T-helper 2 cell treated with Interferon-gamma antibody and Interleukin-4, amounts not matched to agents 100 ng/mL and 5 ng/mL, for 36 hours (primary cell): ENCODE measurements at regions not wholly inside any gene's neighbourhood (a gene's known extent, or its start where the extent isn't known, plus 50 kb on each side); places are given as distances from the start of the nearest gene placed in this dataset.

Experiments
- intact Hi-C: fragments of 100-400 bp; cut with micrococcal nuclease; formaldehyde crosslinking; loops from one replicate; pipeline ENCODE4 v1.15.1; 2023

GRCh38 chr7:86949052-86949778 lies 110.2 kb downstream of the ELAPOR2 start:
- intact Hi-C loops = no loop called here

- intact Hi-C loops = no loop called here
These were observed 111.5 kb downstream of the ELAPOR2 start for GRCh38 chr7:86947929-86948328.

GRCh38 chr7:86943447-86943846 lies 116.0 kb downstream of the ELAPOR2 start:
- intact Hi-C loops = no loop called here

GRCh38 chr7:86942995-86943394 lies 116.5 kb downstream of the ELAPOR2 start:
- intact Hi-C loops = no loop called here

GRCh38 chr7:86942081-86942480 lies 117.4 kb downstream of the ELAPOR2 start:
- intact Hi-C loops = no loop called here

- intact Hi-C loops = loop anchor here (1.0 kb wide), 3 partner anchors 209 to 298 kb away; partner anchors contain the start of gene DMTF1
These were observed 120.1 kb downstream of the ELAPOR2 start for GRCh38 chr7:86939197-86939814.

- intact Hi-C loops = no loop called here
These were observed 122.0 kb downstream of the ELAPOR2 start for GRCh38 chr7:86937363-86937878.

GRCh38 chr7:86933295-86933845 lies 126.1 kb downstream of the ELAPOR2 start:
- intact Hi-C loops = no loop called here

- intact Hi-C loops = no loop called here
These were observed 127.4 kb downstream of the ELAPOR2 start for GRCh38 chr7:86932038-86932512.

- intact Hi-C loops = no loop called here
These were observed 128.0 kb downstream of the ELAPOR2 start for GRCh38 chr7:86931439-86931838.

- intact Hi-C loops = no loop called here
These were observed 128.7 kb downstream of the ELAPOR2 start for GRCh38 chr7:86930554-86931307.

- intact Hi-C loops = loop anchor here (5.0 kb wide), 1 partner anchor 488 kb away; no protein-coding TSS in a partner anchor
These were observed 130.0 kb downstream of the ELAPOR2 start for GRCh38 chr7:86929293-86930109.

GRCh38 chr7:86928308-86928707 lies 131.1 kb downstream of the ELAPOR2 start:
- intact Hi-C loops = loop anchor here (5.0 kb wide), 1 partner anchor 489 kb away; no protein-coding TSS in a partner anchor

- intact Hi-C loops = loop anchor here (1.0 to 5.0 kb wide), 3 partner anchors 222 to 491 kb away; no protein-coding TSS in a partner anchor
These were observed 132.7 kb downstream of the ELAPOR2 start for GRCh38 chr7:86926732-86927131.

GRCh38 chr7:86925221-86925620 lies 134.2 kb downstream of the ELAPOR2 start:
- intact Hi-C loops = loop anchor here (5.0 kb wide), 1 partner anchor 492 kb away; no protein-coding TSS in a partner anchor

- intact Hi-C loops = no loop called here
These were observed 135.9 kb downstream of the ELAPOR2 start for GRCh38 chr7:86923527-86923926.

- intact Hi-C loops = no loop called here
These were observed 139.3 kb downstream of the ELAPOR2 start for GRCh38 chr7:86920154-86920553.

GRCh38 chr7:86918245-86918644 lies 141.2 kb downstream of the ELAPOR2 start:
- intact Hi-C loops = no loop called here

GRCh38 chr7:86916277-86916825 lies 143.1 kb downstream of the ELAPOR2 start:
- intact Hi-C loops = no loop called here

- intact Hi-C loops = no loop called here
These were observed 144.9 kb downstream of the ELAPOR2 start for GRCh38 chr7:86914551-86914950.
